ENCODE measurements at regions not wholly inside any gene's neighbourhood (a gene's known extent, or its start where the extent isn't known, plus 50 kb on each side); places are given as distances from the start of the nearest gene placed in this dataset.

GRCh38 chr4:171759274-171759673 lies 53.9 kb upstream of the GALNTL6 start:
- DNase-seq (ENCODE audit: low spot score), result no peak
- in situ Hi-C loops (cut with MboI; ENCODE audit: low pct_unique_long_range_greater_than_20kb, low sequenced_read_pairs, unreplicated experiment), result no loop called here
- TF ChIP-seq, protein P1, sequence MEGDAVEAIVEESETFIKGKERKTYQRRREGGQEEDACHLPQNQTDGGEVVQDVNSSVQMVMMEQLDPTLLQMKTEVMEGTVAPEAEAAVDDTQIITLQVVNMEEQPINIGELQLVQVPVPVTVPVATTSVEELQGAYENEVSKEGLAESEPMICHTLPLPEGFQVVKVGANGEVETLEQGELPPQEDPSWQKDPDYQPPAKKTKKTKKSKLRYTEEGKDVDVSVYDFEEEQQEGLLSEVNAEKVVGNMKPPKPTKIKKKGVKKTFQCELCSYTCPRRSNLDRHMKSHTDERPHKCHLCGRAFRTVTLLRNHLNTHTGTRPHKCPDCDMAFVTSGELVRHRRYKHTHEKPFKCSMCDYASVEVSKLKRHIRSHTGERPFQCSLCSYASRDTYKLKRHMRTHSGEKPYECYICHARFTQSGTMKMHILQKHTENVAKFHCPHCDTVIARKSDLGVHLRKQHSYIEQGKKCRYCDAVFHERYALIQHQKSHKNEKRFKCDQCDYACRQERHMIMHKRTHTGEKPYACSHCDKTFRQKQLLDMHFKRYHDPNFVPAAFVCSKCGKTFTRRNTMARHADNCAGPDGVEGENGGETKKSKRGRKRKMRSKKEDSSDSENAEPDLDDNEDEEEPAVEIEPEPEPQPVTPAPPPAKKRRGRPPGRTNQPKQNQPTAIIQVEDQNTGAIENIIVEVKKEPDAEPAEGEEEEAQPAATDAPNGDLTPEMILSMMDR (IDR thresholded peaks at IDR 0.05; ENCODE audit: extremely low read depth, insufficient read depth, missing control alignments), result no peak

- in situ Hi-C loops (cut with MboI; ENCODE audit: low pct_unique_long_range_greater_than_20kb, low sequenced_read_pairs, unreplicated experiment), result no loop called here
- TF ChIP-seq, protein P1 (IDR thresholded peaks at IDR 0.05; ENCODE audit: extremely low read depth, insufficient read depth, missing control alignments), result no peak
- DNase-seq (ENCODE audit: low spot score), result no peak
Measured at GRCh38 chr4:171751538-171751937, 61.7 kb upstream of the GALNTL6 start.

DNA sequence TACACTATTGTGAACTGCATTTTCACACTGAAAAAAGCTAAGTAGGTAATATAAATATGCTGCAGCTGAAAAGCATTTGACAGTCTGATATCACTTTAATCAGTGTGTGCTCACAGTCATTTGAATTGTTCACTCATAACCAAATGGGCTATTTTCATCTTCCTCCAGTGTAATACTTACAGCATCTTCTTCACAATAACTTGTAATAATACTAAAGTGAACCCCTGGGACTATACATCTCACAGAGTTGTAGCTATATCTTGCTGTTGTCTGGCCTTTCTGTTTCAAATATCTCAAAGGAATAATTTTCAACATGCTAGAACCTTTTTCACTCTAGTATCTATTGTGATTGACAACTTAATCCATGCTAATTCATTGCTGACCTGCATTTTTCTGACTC lies 66.8 kb upstream of the GALNTL6 start:
- TF ChIP-seq, protein P1 (IDR thresholded peaks at IDR 0.05; ENCODE audit: extremely low read depth, insufficient read depth, missing control alignments), result no peak
- in situ Hi-C loops (cut with MboI; ENCODE audit: low pct_unique_long_range_greater_than_20kb, low sequenced_read_pairs, unreplicated experiment), result no loop called here
- DNase-seq (ENCODE audit: low spot score), result no peak

DNA sequence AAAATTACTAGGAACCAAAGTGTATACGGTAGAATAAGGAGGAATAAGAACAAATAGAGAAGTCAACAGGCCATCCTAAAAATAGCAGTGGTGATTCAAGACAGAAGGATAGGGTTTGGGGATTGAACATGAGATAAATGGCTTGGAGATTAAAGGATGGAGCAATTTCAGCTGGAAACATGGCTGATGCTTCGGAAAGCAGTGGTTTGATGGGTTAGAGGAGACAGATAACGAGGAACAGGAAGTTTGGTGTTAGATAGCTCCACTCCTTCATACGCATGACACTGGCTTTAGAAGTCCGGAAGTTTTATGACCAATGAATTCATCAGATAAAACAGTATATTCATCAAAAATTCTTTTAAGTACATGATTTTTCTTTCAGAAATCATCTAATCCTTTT lies 70.8 kb upstream of the GALNTL6 start:
- no peak for DNase-seq (ENCODE audit: low spot score)
- TF ChIP-seq, protein P1 (IDR thresholded peaks at IDR 0.05; ENCODE audit: extremely low read depth, insufficient read depth, missing control alignments), result no peak
- in situ Hi-C loops (cut with MboI; ENCODE audit: low pct_unique_long_range_greater_than_20kb, low sequenced_read_pairs, unreplicated experiment), result no loop called here

GRCh38 chr4:171727185-171727584 lies 86.0 kb upstream of the GALNTL6 start:
- no peak for DNase-seq (ENCODE audit: low spot score)
- in situ Hi-C loops (cut with MboI; ENCODE audit: low pct_unique_long_range_greater_than_20kb, low sequenced_read_pairs, unreplicated experiment), result no loop called here
- TF ChIP-seq, protein P1 (IDR thresholded peaks at IDR 0.05; ENCODE audit: extremely low read depth, insufficient read depth, missing control alignments), result no peak

DNA sequence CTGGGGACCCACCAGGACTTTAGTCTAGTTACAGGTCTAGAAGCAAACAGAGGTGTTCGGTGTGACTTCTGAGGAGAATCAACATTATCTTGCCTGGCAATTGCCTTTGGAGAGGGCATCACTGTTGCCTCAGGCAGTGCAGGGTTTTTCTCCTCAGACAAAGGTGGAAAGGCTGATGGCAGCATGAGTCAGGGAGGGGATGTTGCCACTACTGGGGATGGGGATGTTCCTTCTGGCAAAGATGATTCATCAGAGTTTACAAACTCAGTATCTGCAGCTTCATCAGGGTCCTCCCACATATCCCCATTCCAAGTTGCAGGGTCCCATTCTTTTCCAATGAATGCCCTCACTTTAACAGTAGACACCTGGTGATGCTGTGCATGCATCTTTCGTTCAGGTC lies 91.3 kb upstream of the GALNTL6 start:
- in situ Hi-C loops (cut with MboI; ENCODE audit: low pct_unique_long_range_greater_than_20kb, low sequenced_read_pairs, unreplicated experiment), result no loop called here
- DNase-seq (ENCODE audit: low spot score), result no peak
- TF ChIP-seq, protein P1 (IDR thresholded peaks at IDR 0.05; ENCODE audit: extremely low read depth, insufficient read depth, missing control alignments), result no peak

DNA sequence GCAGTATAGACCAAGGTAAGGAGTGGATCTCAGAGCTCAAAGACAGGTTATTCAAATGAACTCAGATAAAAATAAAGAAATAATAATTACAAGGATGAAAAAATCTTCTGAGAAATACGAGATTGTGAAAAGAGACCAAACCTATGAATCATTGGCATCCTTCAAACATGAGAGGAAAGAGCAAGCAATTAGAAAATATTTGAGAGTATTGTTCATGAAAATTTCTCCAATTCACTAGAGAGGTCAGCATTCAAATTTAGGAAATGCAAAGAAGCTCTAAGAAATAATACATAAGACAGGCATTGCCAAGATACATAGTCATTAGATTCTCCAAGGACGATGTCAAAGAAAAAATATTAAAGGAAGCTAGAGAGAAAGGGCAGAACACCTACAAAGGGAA lies 93.5 kb upstream of the GALNTL6 start:
- TF ChIP-seq, protein P1 (IDR thresholded peaks at IDR 0.05; ENCODE audit: extremely low read depth, insufficient read depth, missing control alignments), result no peak
- no peak for DNase-seq (ENCODE audit: low spot score)
- in situ Hi-C loops (cut with MboI; ENCODE audit: low pct_unique_long_range_greater_than_20kb, low sequenced_read_pairs, unreplicated experiment), result no loop called here

Data from GM13977 (cell line).